ENCODE measurements at regions not wholly inside any gene's neighbourhood (a gene's known extent, or its start where the extent isn't known, plus 50 kb on each side); places are given as distances from the start of the nearest gene placed in this dataset.

- TF ChIP-seq USF2 (IDR thresholded peaks at IDR 0.05) (no peak), RAD21 (conservative IDR thresholded peaks at IDR 0.05 in 1 of 2, IDR thresholded peaks at IDR 0.05 in 1 of 2) (no peak), POLR2A (IDR thresholded peaks at IDR 0.05; ENCODE audit: low read length) (no peak), HOXB5 (CRISPR knock-in tag; IDR thresholded peaks at IDR 0.05) (no peak), CBX2 (IDR thresholded peaks at IDR 0.05; ENCODE audit: borderline replicate concordance, low read depth) (no peak), RFX5 (IDR thresholded peaks at IDR 0.05) (no peak), CEBPB (IDR thresholded peaks at IDR 0.05) (no peak), JUN (IDR thresholded peaks at IDR 0.05) (no peak), CTCF (IDR thresholded peaks at IDR 0.05) (no peak), SMC3 (IDR thresholded peaks at IDR 0.05) (no peak)
- TF ChIP-seq, protein P1, sequence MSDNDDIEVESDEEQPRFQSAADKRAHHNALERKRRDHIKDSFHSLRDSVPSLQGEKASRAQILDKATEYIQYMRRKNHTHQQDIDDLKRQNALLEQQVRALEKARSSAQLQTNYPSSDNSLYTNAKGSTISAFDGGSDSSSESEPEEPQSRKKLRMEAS (IDR thresholded peaks at IDR 0.05): no peak
- TF ChIP-seq, protein P2, sequence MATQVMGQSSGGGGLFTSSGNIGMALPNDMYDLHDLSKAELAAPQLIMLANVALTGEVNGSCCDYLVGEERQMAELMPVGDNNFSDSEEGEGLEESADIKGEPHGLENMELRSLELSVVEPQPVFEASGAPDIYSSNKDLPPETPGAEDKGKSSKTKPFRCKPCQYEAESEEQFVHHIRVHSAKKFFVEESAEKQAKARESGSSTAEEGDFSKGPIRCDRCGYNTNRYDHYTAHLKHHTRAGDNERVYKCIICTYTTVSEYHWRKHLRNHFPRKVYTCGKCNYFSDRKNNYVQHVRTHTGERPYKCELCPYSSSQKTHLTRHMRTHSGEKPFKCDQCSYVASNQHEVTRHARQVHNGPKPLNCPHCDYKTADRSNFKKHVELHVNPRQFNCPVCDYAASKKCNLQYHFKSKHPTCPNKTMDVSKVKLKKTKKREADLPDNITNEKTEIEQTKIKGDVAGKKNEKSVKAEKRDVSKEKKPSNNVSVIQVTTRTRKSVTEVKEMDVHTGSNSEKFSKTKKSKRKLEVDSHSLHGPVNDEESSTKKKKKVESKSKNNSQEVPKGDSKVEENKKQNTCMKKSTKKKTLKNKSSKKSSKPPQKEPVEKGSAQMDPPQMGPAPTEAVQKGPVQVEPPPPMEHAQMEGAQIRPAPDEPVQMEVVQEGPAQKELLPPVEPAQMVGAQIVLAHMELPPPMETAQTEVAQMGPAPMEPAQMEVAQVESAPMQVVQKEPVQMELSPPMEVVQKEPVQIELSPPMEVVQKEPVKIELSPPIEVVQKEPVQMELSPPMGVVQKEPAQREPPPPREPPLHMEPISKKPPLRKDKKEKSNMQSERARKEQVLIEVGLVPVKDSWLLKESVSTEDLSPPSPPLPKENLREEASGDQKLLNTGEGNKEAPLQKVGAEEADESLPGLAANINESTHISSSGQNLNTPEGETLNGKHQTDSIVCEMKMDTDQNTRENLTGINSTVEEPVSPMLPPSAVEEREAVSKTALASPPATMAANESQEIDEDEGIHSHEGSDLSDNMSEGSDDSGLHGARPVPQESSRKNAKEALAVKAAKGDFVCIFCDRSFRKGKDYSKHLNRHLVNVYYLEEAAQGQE (IDR thresholded peaks at IDR 0.05): no peak
These were observed 120.2 kb upstream of the GUCY1A1 start for GRCh38 chr4:155546451-155546850.

Data from A549 (cell line).